ENCODE measurements at regions not wholly inside any gene's neighbourhood (a gene's known extent, or its start where the extent isn't known, plus 50 kb on each side); places are given as distances from the start of the nearest gene placed in this dataset.

DNA sequence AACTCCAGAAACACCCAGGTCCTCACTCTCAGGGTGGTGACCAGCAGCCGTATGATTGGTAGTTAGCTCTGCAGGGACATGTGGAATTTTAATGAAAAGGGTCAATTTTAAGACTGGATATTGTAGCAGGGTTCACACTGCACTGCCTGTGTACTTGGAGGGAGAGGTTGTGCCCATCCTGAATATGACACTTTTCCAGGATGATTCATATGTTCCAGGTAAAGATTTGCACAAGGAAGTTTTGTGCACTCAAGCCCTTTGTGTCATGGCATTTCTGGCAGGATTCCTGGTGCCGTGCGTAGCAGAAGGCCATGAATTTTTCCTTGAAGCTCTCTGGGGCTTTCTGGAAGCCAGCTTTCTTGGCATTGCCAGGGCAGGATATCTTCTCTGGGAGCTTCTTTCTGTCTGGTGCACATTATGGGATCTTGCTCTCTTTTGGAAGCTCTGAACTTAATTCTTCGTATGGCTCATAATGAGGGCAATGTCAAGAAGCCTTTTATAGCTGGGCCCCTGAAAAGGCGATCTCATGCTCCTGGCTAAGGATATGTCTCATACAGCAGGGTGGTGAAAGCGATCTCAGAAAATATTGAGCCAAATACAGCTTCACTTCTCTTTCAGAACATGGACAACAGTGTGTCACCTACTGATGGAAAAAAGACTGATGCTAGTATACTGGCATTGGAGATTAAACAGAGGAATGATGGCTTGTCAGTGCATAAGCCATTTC is 1133.9 kb downstream of the AACS start (continued):
- TF ChIP-seq, protein P1, sequence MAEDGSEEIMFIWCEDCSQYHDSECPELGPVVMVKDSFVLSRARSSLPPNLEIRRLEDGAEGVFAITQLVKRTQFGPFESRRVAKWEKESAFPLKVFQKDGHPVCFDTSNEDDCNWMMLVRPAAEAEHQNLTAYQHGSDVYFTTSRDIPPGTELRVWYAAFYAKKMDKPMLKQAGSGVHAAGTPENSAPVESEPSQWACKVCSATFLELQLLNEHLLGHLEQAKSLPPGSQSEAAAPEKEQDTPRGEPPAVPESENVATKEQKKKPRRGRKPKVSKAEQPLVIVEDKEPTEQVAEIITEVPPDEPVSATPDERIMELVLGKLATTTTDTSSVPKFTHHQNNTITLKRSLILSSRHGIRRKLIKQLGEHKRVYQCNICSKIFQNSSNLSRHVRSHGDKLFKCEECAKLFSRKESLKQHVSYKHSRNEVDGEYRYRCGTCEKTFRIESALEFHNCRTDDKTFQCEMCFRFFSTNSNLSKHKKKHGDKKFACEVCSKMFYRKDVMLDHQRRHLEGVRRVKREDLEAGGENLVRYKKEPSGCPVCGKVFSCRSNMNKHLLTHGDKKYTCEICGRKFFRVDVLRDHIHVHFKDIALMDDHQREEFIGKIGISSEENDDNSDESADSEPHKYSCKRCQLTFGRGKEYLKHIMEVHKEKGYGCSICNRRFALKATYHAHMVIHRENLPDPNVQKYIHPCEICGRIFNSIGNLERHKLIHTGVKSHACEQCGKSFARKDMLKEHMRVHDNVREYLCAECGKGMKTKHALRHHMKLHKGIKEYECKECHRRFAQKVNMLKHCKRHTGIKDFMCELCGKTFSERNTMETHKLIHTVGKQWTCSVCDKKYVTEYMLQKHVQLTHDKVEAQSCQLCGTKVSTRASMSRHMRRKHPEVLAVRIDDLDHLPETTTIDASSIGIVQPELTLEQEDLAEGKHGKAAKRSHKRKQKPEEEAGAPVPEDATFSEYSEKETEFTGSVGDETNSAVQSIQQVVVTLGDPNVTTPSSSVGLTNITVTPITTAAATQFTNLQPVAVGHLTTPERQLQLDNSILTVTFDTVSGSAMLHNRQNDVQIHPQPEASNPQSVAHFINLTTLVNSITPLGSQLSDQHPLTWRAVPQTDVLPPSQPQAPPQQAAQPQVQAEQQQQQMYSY (CRISPR knock-in tag; IDR thresholded peaks at IDR 0.05), result no peak
- TF ChIP-seq EGR1 (IDR thresholded peaks at IDR 0.05; ENCODE audit: borderline replicate concordance in 1 of 2, low read depth in 2 of 2, low read length in 2 of 2), result no peak
- TF ChIP-seq TCF7 (IDR thresholded peaks at IDR 0.05; ENCODE audit: borderline replicate concordance), result no peak

DNA sequence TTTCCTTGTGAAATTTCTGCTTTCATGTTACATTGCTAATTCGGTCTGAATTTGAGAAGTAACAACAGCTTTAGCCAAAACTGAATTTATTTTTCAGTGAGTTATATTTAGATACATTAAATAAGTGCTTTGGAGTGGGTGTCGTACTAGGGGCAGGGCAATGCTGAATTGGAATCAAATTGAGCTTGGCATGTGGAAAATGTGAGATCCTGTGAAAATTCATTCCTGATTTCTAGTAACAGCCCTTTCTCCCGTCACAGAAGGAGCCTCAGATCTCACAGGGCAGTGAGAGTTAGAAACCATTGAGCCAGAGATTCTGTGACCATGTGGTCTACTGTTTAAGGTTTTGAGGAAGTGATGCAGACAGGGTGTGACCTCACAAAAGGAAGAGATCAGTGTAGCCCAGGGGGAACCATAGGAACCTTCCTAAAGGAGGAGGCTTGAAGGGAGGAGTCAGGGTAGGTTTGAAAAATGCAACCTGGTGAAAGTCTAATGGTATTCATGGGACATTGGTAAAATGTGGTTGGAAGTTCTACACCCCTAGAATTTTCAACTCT is 1136.8 kb downstream of the AACS start:
- no peaks in the 10 kb centered on the region for H3K79me2 ChIP-seq (ENCODE audit: control insufficient read depth, insufficient read depth, low read length)
- ChIA-PET RAD21 (ENCODE audit: unreplicated experiment) (no interaction called here), POLR2A (no interaction called here), CTCF (no interaction called here), SMC1A (ENCODE audit: uncharacterized antibody, unreplicated experiment) (no interaction called here)
- intact Hi-C loops (cut with micrococcal nuclease; ENCODE audit: unreplicated experiment), result no loop called here
- H3K4me3 ChIP-seq, result no peak overlapping the region
- H3K9ac ChIP-seq (ENCODE audit: control insufficient read depth, insufficient read depth, low read length), result no peak overlapping the region
- H3K4me1 ChIP-seq (ENCODE audit: control insufficient read depth, insufficient read depth, low read length), result no peaks in the 10 kb centered on the region
- 1% methylated on average over 3 of the region's 3 CpGs for WGBS (ENCODE audit: insufficient coverage, insufficient replicate concordance, low lambda C conversion rate, missing lambda C conversion rate)
- no peaks in the 10 kb centered on the region for H3K9me3 ChIP-seq (replicated peaks; ENCODE audit: control insufficient read depth, insufficient read depth, low read length)
- FAIRE-seq (no peak), DNase-seq (ENCODE audit: low read depth, low spot score) (no peak), ATAC-seq (no peak)
- in situ Hi-C loops (cut with MboI), result no loop called here
- H4K20me1 ChIP-seq (ENCODE audit: control insufficient read depth, insufficient read depth), result no peaks in the 10 kb centered on the region
- no peak overlapping the region for H3K4me2 ChIP-seq (ENCODE audit: control insufficient read depth, insufficient read depth)
- no peak overlapping the region for H2AFZ ChIP-seq (ENCODE audit: control insufficient read depth, low read depth, low read length)
- no peaks in the 10 kb centered on the region for H3K27me3 ChIP-seq (replicated peaks in 1 of 2; ENCODE audit: control insufficient read depth in 2 of 2, insufficient read depth in 2 of 2, low read length in 1 of 2)
- H3K36me3 ChIP-seq (ENCODE audit: control insufficient read depth in 2 of 2, insufficient read depth in 2 of 2, low read length in 1 of 2), result no peaks in the 10 kb centered on the region
- no peak overlapping the region for H3K27ac ChIP-seq (ENCODE audit: control insufficient read depth, insufficient read depth)
- BruUV-seq (replicated peaks), result no TSS peak
- TF ChIP-seq RAD51 (IDR thresholded peaks at IDR 0.05) (no peak), EZH2 (IDR thresholded peaks at IDR 0.05; ENCODE audit: borderline replicate concordance, control insufficient read depth, low read depth, low read length) (no peak), EP300 (IDR thresholded peaks at IDR 0.05; ENCODE audit: borderline replicate concordance in 1 of 2, control insufficient read depth in 1 of 2, low read depth in 2 of 2, low read length in 2 of 2) (no peak), FOXK2 (IDR thresholded peaks at IDR 0.05) (no peak), SREBF2 (IDR thresholded peaks at IDR 0.05; ENCODE audit: low read length) (no peak), SIX5 (IDR thresholded peaks at IDR 0.05; ENCODE audit: low read depth, low read length, severe bottlenecking) (no peak), SPI1 (IDR thresholded peaks at IDR 0.05; ENCODE audit: borderline replicate concordance, insufficient read depth, low read depth, low read length) (no peak)
- TF ChIP-seq, protein P2, sequence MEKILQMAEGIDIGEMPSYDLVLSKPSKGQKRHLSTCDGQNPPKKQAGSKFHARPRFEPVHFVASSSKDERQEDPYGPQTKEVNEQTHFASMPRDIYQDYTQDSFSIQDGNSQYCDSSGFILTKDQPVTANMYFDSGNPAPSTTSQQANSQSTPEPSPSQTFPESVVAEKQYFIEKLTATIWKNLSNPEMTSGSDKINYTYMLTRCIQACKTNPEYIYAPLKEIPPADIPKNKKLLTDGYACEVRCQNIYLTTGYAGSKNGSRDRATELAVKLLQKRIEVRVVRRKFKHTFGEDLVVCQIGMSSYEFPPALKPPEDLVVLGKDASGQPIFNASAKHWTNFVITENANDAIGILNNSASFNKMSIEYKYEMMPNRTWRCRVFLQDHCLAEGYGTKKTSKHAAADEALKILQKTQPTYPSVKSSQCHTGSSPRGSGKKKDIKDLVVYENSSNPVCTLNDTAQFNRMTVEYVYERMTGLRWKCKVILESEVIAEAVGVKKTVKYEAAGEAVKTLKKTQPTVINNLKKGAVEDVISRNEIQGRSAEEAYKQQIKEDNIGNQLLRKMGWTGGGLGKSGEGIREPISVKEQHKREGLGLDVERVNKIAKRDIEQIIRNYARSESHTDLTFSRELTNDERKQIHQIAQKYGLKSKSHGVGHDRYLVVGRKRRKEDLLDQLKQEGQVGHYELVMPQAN (conservative IDR thresholded peaks at IDR 0.05), result no peak
- TF ChIP-seq, protein P1 (CRISPR knock-in tag; IDR thresholded peaks at IDR 0.05), result no peak
